Lung (tissue), 11 donors: ENCODE measurements at regions not wholly inside any gene's neighbourhood (a gene's known extent, or its start where the extent isn't known, plus 50 kb on each side); places are given as distances from the start of the nearest gene placed in this dataset.

ENCODE experiments used
- ATAC-seq: fragments of 200-7000 bp; cut with Tn5 transposase; one replicate; pipeline ENCODE4 v1.9.1; 2020; ENCODE audit warnings: moderate number of reproducible peaks; ENCODE audit not compliant: insufficient read depth, low FRiP score
- DNase-seq, 3 donors: peaks; one replicate each; pipeline ENCODE4 v3.0.0-alpha.2; 2013 to 2017
- H3K27ac ChIP-seq, 2 donors: one replicate each; pipeline ENCODE4 v1.5.1; 2013; ENCODE audit warnings: mild to moderate bottlenecking in 2 of 2, moderate library complexity in 2 of 2, control low read depth in 1 of 2, inconsistent platforms in 1 of 2, low read depth in 1 of 2, low read length in 1 of 2
- H3K27me3 ChIP-seq, 3 donors: one replicate each; pipeline ENCODE4 v1.5.1; 2013; ENCODE audit warnings: low read length in 2 of 3; ENCODE audit not compliant: control insufficient read depth in 3 of 3, insufficient read depth in 3 of 3
- H3K36me3 ChIP-seq, 4 donors: one replicate each; pipeline ENCODE4 v1.5.1; 2013; ENCODE audit warnings: low read length in 4 of 4, mild to moderate bottlenecking in 1 of 4, moderate library complexity in 1 of 4; ENCODE audit not compliant: control insufficient read depth in 4 of 4, insufficient read depth in 4 of 4
- H3K4me1 ChIP-seq, 5 donors: one replicate each; pipeline ENCODE4 v1.5.1; 2013; ENCODE audit warnings: low read length in 5 of 5, mild to moderate bottlenecking in 2 of 5, moderate library complexity in 1 of 5; ENCODE audit not compliant: control insufficient read depth in 5 of 5, insufficient read depth in 5 of 5
- H3K4me3 ChIP-seq: one replicate; pipeline ENCODE4 v1.5.1; 2013; ENCODE audit warnings: mild to moderate bottlenecking, control low read depth, moderate library complexity
- H3K9ac ChIP-seq, 2 donors: one replicate each; pipeline ENCODE4 v1.5.1; 2013; ENCODE audit warnings: low read length in 2 of 2, control low read depth in 1 of 2; ENCODE audit not compliant: insufficient read depth in 1 of 2
- H3K9me3 ChIP-seq, 4 donors: one replicate each; pipeline ENCODE4 v1.5.1; 2013; ENCODE audit warnings: low read length in 3 of 4, mild to moderate bottlenecking in 1 of 4, moderate library complexity in 1 of 4; ENCODE audit not compliant: control insufficient read depth in 4 of 4, insufficient read depth in 3 of 4
- WGBS, 2 donors: extraction: QIAGEN DNeasy Blood & Tissue Kit; methylation state at CpG; one replicate each; pipeline ENCODE4 v1.1.7; 2013; 5-methylcytosine and 5-hydroxymethylcytosine counted together
- TF ChIP-seq, protein P1 (sequence below): IDR thresholded peaks from 2 replicates; pipeline ENCODE4 v1.5.1; 2012; ENCODE audit warnings: mild to moderate bottlenecking; ENCODE audit errors: control extremely low read depth, extremely low read depth
- donor health status: control.
- donor health status: control.
- donor health status: Bipolar disorder and iron deficiency.
- donor health status: healthy.
- donor health status: DM: yes; HTN: yes; CAD: no.

DNA sequence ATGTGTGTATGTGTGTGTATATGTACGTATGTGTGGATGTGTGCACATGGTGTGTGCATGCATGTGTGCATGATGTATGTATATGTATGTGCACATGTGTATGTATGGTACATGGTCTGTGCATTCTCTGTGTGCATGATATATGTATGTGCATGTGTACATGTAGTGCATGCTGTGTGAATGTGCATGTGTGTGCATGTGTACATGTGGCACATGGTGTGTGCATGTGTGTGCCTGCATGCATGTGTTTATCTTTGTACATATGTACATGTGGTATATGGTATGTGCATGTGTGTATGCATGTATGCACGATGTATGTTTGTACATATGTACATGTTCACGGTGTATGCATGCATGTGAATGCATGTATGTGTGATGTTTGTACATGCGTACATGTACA, 383.7 kb downstream of the TYW1 start:
- Histone ChIP-seq H3K9me3 (peaks cover 0 to 7% (median 0%) of the 10 kb centered on the region in 4 donors), H3K27me3 (peaks cover 0 to 3% (median 0%) of the 10 kb centered on the region in 3 donors), H3K27ac (no peak overlapping the region), H3K4me3 (no peak overlapping the region), H3K4me1 (no peaks in the 10 kb centered on the region), H3K9ac (no peak overlapping the region), H3K36me3 (no peaks in the 10 kb centered on the region)
- DNase-seq (no peak), ATAC-seq (no peak)
- 83 to 97% methylated on average over 4 of the region's 4 CpGs for WGBS, 2 donors
- TF ChIP-seq, protein P1, sequence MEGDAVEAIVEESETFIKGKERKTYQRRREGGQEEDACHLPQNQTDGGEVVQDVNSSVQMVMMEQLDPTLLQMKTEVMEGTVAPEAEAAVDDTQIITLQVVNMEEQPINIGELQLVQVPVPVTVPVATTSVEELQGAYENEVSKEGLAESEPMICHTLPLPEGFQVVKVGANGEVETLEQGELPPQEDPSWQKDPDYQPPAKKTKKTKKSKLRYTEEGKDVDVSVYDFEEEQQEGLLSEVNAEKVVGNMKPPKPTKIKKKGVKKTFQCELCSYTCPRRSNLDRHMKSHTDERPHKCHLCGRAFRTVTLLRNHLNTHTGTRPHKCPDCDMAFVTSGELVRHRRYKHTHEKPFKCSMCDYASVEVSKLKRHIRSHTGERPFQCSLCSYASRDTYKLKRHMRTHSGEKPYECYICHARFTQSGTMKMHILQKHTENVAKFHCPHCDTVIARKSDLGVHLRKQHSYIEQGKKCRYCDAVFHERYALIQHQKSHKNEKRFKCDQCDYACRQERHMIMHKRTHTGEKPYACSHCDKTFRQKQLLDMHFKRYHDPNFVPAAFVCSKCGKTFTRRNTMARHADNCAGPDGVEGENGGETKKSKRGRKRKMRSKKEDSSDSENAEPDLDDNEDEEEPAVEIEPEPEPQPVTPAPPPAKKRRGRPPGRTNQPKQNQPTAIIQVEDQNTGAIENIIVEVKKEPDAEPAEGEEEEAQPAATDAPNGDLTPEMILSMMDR: no peak

DNA sequence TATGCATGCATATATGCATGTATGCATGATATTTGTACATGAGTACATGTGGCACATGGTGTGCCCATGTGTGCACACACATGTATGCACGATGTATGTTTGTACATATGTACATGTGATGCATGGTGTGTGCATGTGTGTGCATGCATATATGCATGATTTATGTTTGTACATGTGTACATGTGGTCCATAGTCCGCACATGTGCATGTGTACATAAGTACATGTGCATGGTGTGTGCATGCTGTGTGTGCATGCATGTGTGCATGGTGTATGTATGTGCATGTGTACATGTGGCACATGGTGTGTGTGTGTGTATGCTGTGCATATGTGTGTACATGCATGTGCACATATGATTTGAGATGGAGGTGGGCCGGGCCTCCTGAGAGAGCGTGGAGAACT, 384.2 kb downstream of the TYW1 start:
- Histone ChIP-seq H3K9me3 (peaks cover 0 to 2% (median 0%) of the 10 kb centered on the region in 4 donors), H3K9ac (no peak overlapping the region), H3K27ac (no peak overlapping the region), H3K4me1 (no peaks in the 10 kb centered on the region), H3K36me3 (no peaks in the 10 kb centered on the region), H3K4me3 (no peak overlapping the region), H3K27me3 (peaks cover 0 to 3% (median 0%) of the 10 kb centered on the region in 3 donors)
- DNase-seq (no peak), ATAC-seq (no peak)
- TF ChIP-seq, protein P1: no peak
- WGBS, 2 donors: 84 to 96% methylated on average over 4 of the region's 4 CpGs

DNA sequence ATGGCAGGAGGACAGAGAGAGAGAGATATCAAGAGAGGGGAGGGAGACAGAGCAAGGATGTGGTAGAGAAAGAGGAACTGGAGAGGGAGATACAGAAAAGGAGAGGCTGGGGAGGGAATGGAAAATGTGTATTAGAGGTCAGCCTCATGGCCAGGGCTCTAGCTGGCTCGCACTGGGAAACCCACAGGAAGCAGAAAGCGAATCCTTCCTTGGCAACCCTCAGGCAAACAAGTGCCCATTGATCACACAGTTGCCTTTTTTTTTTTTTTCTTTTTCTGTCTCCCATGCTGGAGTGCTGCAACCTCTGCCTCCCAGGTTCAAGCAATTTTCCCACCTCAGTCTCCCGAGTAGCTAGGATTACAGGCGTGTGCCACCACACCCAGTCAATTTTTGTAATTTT, 391.2 kb downstream of the TYW1 start:
- TF ChIP-seq, protein P1: no peak
- Histone ChIP-seq H3K9ac (no peak overlapping the region), H3K4me3 (no peak overlapping the region), H3K27ac (no peak overlapping the region), H3K27me3 (peaks cover 0 to 2% (median 2%) of the 10 kb centered on the region in 3 donors), H3K9me3 (no peaks in the 10 kb centered on the region), H3K36me3 (no peaks in the 10 kb centered on the region), H3K4me1 (no peaks in the 10 kb centered on the region)
- WGBS, 2 donors: 58 to 74% methylated on average over 4 of the region's 4 CpGs
- DNase-seq: no peak
- ATAC-seq: no peak

DNA sequence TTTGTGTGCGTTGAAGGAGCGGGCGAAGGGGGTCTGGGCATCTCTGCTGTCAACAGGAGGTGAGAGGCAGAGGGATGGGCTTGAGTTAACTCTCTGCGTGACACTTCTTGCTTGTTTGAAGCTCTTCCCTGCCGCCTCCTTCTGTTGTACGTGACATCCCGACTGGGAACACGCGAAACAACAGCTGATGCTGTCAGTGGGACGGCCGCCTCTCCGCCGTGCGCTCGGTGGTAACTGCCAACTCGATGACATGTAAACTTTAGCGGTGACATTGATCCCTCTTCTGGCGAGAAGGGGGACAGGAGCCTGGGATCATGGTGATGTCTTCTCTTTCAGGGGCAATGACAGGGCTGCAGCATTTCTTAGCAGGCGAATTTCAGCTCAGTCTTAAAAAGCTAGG, 394.5 kb downstream of the TYW1 start:
- ATAC-seq: no peak
- no peaks in the 10 kb centered on the region for H3K4me1 ChIP-seq
- 60 to 74% methylated on average over 19 of the region's 19 CpGs for WGBS, 2 donors

More for the DNA sequence above, 394.5 kb downstream of the TYW1 start:
- no peak overlapping the region for H3K9ac ChIP-seq
- H3K4me3 ChIP-seq: no peak overlapping the region
- H3K27ac ChIP-seq: no peak overlapping the region
- peak; percentile 21 to 48 (median 22) for DNase-seq
- H3K9me3 ChIP-seq: peaks cover 0 to 2% (median 0%) of the 10 kb centered on the region in 4 donors
- TF ChIP-seq, protein P1: no peak
- H3K36me3 ChIP-seq: no peaks in the 10 kb centered on the region
- H3K27me3 ChIP-seq: peaks cover 0 to 6% (median 2%) of the 10 kb centered on the region in 3 donors
